ENCODE measurements at regions not wholly inside any gene's neighbourhood (a gene's known extent, or its start where the extent isn't known, plus 50 kb on each side); places are given as distances from the start of the nearest gene placed in this dataset.

GRCh38 chr2:19409046-19409445 lies 50.6 kb upstream of the OSR1 start:
- no peak for ATAC-seq (ENCODE audit: low FRiP score)
- DNase-seq (ENCODE audit: low spot score): no peak
- TF ChIP-seq CTCF (IDR thresholded peaks at IDR 0.05): no peak

DNA sequence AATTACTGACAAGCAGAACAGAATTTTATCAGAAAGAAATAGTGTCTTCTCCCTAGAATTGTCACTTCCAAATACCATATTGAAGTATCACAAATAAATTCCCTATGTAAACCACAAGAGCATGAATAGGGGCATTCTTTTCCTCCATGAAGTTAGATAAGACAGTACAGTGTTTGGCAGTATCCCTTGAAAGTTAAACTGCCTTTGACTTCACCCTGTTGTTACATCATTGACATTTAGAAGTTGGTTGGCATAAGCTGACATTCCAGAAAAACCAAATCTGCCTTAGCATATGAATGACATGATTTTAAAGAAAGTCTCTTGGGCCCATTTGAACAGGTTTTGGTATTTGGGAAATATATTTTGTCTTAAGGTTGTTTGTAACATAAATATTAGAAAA lies 50.2 kb upstream of the OSR1 start:
- DNase-seq (ENCODE audit: low spot score): no peak
- no peak for ATAC-seq (ENCODE audit: low FRiP score)
- TF ChIP-seq CTCF (IDR thresholded peaks at IDR 0.05): no peak

Measured in omental fat pad (tissue), 3 donors.